Testis (tissue), 2 donors: ENCODE measurements at regions not wholly inside any gene's neighbourhood (a gene's known extent, or its start where the extent isn't known, plus 50 kb on each side); places are given as distances from the start of the nearest gene placed in this dataset.

Experiments
- CTCF ChIP-seq, 3 experiments: fragments of 450-650 bp in 2 of 3; fragments of 200-600 bp in 1 of 3; sonication (generic) in 1 of 3; IDR thresholded peaks; one replicate each; pipeline ENCODE4 v1.5.1; 2016 to 2019; ENCODE audit warnings: antibody characterized with exemption in 3 of 3, mild to moderate bottlenecking in 2 of 3, moderate library complexity in 1 of 3
- POLR2A ChIP-seq: fragments of 450-650 bp; IDR thresholded peaks from one replicate; pipeline ENCODE4 v1.6.1; 2017; ENCODE audit warnings: antibody characterized with exemption, mild to moderate bottlenecking, moderate library complexity

- no peak for TF ChIP-seq CTCF (IDR thresholded peaks at IDR 0.05)
- no peak for TF ChIP-seq POLR2A
Observed at GRCh38 chr14:29264865-29265264, 498.3 kb downstream of the FOXG1 start.
